ENCODE measurements at regions not wholly inside any gene's neighbourhood (a gene's known extent, or its start where the extent isn't known, plus 50 kb on each side); places are given as distances from the start of the nearest gene placed in this dataset.

DNA sequence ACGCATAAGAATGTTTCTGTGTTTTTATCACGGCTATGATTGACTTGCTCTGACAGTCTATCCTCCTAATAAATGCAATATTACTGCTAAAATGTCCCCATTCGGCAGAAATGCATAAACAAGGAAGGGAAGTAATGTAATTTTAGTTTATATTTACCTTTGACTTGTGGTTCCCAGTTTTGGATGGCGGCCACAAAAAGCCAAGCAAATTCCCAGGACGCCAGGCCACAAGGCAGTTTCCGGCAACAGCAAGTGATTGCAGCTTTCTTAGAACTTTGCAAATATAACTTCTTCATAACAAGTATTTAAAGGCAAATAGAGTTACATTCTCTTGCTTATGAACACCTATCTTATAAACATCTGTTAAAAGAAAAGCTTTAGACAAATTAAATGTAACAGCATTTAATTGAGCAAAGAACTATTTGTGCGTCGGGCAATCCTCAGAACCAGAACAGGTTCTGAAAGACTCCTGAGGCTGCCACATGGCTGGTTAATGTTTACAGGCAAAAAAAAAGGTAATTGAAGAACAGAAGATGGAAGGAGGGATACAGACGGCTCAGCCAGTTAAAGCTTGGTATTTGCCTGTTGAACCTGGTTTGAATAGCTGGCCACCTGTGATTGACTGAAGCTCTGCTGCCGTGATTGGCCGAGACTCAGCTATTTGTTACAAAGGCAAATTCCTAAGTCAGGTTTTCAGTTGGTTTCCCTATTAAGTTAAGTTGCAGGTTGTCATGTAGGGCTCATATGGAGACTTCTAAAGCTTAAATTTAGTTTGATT lies 80.8 kb downstream of the C21orf91 start:
- no peak overlapping the region for H3K27ac ChIP-seq
- no peaks in the 10 kb centered on the region for H3K79me2 ChIP-seq
- H4K20me1 ChIP-seq (ENCODE audit: insufficient read depth, poor library complexity, severe bottlenecking): no peaks in the 10 kb centered on the region
- no peaks in the 10 kb centered on the region for H3K4me1 ChIP-seq (ENCODE audit: insufficient read depth)
- WGBS (ENCODE audit: low lambda C conversion rate, missing lambda C conversion rate): 82% methylated on average over 11 of the region's 11 CpGs
- H3K9me3 ChIP-seq (ENCODE audit: low read depth): no peaks in the 10 kb centered on the region
- no peaks in the 10 kb centered on the region for H3K27me3 ChIP-seq
- no peaks in the 10 kb centered on the region for H3K9me2 ChIP-seq (replicated peaks; ENCODE audit: insufficient read depth)
- DNase-seq (ENCODE audit: low spot score): no peak
- no peaks in the 10 kb centered on the region for H3K36me3 ChIP-seq (replicated peaks; ENCODE audit: insufficient read depth, low read depth)
- no peak overlapping the region for H3K4me3 ChIP-seq
- H3K4me2 ChIP-seq: no peak overlapping the region
- no peak overlapping the region for H2AFZ ChIP-seq
- TF ChIP-seq, protein P1, sequence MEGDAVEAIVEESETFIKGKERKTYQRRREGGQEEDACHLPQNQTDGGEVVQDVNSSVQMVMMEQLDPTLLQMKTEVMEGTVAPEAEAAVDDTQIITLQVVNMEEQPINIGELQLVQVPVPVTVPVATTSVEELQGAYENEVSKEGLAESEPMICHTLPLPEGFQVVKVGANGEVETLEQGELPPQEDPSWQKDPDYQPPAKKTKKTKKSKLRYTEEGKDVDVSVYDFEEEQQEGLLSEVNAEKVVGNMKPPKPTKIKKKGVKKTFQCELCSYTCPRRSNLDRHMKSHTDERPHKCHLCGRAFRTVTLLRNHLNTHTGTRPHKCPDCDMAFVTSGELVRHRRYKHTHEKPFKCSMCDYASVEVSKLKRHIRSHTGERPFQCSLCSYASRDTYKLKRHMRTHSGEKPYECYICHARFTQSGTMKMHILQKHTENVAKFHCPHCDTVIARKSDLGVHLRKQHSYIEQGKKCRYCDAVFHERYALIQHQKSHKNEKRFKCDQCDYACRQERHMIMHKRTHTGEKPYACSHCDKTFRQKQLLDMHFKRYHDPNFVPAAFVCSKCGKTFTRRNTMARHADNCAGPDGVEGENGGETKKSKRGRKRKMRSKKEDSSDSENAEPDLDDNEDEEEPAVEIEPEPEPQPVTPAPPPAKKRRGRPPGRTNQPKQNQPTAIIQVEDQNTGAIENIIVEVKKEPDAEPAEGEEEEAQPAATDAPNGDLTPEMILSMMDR (IDR thresholded peaks at IDR 0.05; ENCODE audit: poor library complexity): no peak
- TF ChIP-seq EZH2phosphoT487 (IDR thresholded peaks at IDR 0.05; ENCODE audit: low read depth, severe bottlenecking, unreplicated experiment): no peak
- no peak for TF ChIP-seq EZH2 (IDR thresholded peaks at IDR 0.05; ENCODE audit: borderline replicate concordance)

GRCh38 chr21:17736072-17736471 lies 83.1 kb downstream of the C21orf91 start:
- Histone ChIP-seq H3K9me2 (replicated peaks; ENCODE audit: insufficient read depth) (no peaks in the 10 kb centered on the region), H3K9me3 (ENCODE audit: low read depth) (no peaks in the 10 kb centered on the region), H3K27ac (no peak overlapping the region), H3K27me3 (no peaks in the 10 kb centered on the region), H3K36me3 (replicated peaks; ENCODE audit: insufficient read depth, low read depth) (no peaks in the 10 kb centered on the region), H4K20me1 (ENCODE audit: insufficient read depth, poor library complexity, severe bottlenecking) (no peaks in the 10 kb centered on the region), H3K79me2 (no peaks in the 10 kb centered on the region), H3K4me1 (ENCODE audit: insufficient read depth) (no peaks in the 10 kb centered on the region), H2AFZ (no peak overlapping the region), H3K4me2 (no peak overlapping the region), H3K4me3 (no peak overlapping the region)
- WGBS (ENCODE audit: low lambda C conversion rate, missing lambda C conversion rate): 95% methylated on average over 5 of the region's 5 CpGs
- DNase-seq (ENCODE audit: low spot score): no peak
- TF ChIP-seq EZH2phosphoT487 (IDR thresholded peaks at IDR 0.05; ENCODE audit: low read depth, severe bottlenecking, unreplicated experiment): no peak

DNA sequence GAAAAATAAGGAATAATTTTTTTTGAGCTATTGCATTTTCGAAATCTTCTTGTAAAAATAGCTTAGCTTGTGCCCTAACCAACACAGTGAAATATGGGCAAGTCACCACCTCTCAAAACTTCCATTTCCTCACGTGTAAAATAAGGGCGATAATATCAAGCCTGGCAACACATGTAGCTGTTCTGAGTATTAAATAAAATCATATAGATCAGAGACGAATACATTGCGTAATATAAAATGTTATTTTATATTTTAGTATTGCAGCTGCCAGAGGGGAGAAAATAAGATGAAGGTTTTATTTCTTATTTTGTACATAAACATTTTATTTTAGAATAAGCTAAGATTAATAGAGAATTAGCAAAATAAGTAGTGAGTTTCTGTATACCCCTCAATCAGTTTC lies 85.9 kb downstream of the C21orf91 start:
- Histone ChIP-seq H3K79me2 (no peaks in the 10 kb centered on the region), H3K9me3 (ENCODE audit: low read depth) (no peaks in the 10 kb centered on the region), H2AFZ (no peak overlapping the region), H3K4me3 (no peak overlapping the region), H3K4me1 (ENCODE audit: insufficient read depth) (no peaks in the 10 kb centered on the region), H3K4me2 (no peak overlapping the region), H3K9me2 (replicated peaks; ENCODE audit: insufficient read depth) (no peaks in the 10 kb centered on the region), H4K20me1 (ENCODE audit: insufficient read depth, poor library complexity, severe bottlenecking) (no peaks in the 10 kb centered on the region), H3K36me3 (replicated peaks; ENCODE audit: insufficient read depth, low read depth) (no peaks in the 10 kb centered on the region), H3K27ac (no peak overlapping the region), H3K27me3 (no peaks in the 10 kb centered on the region)
- 97% methylated on average over 5 of the region's 5 CpGs for WGBS (ENCODE audit: low lambda C conversion rate, missing lambda C conversion rate)
- TF ChIP-seq, protein P1 (IDR thresholded peaks at IDR 0.05; ENCODE audit: poor library complexity): no peak
- no peak for TF ChIP-seq EZH2phosphoT487 (IDR thresholded peaks at IDR 0.05; ENCODE audit: low read depth, severe bottlenecking, unreplicated experiment)
- no peak for TF ChIP-seq EZH2 (IDR thresholded peaks at IDR 0.05; ENCODE audit: borderline replicate concordance)
- DNase-seq (ENCODE audit: low spot score): no peak

GRCh38 chr21:17732306-17732705 lies 86.8 kb downstream of the C21orf91 start:
- H3K4me3 ChIP-seq: no peak overlapping the region
- no peaks in the 10 kb centered on the region for H3K36me3 ChIP-seq (replicated peaks; ENCODE audit: insufficient read depth, low read depth)
- H3K9me3 ChIP-seq (ENCODE audit: low read depth): no peaks in the 10 kb centered on the region
- H2AFZ ChIP-seq: no peak overlapping the region
- no peaks in the 10 kb centered on the region for H3K4me1 ChIP-seq (ENCODE audit: insufficient read depth)
- H3K4me2 ChIP-seq: no peak overlapping the region
- DNase-seq (ENCODE audit: low spot score): no peak
- no peaks in the 10 kb centered on the region for H4K20me1 ChIP-seq (ENCODE audit: insufficient read depth, poor library complexity, severe bottlenecking)
- no peaks in the 10 kb centered on the region for H3K79me2 ChIP-seq
- H3K27me3 ChIP-seq: no peaks in the 10 kb centered on the region
- no peak overlapping the region for H3K27ac ChIP-seq
- WGBS (ENCODE audit: low lambda C conversion rate, missing lambda C conversion rate): 82% methylated on average over 2 of the region's 2 CpGs
- no peak for TF ChIP-seq EZH2 (IDR thresholded peaks at IDR 0.05; ENCODE audit: borderline replicate concordance)
- TF ChIP-seq, protein P1 (IDR thresholded peaks at IDR 0.05; ENCODE audit: poor library complexity): no peak
- no peak for TF ChIP-seq EZH2phosphoT487 (IDR thresholded peaks at IDR 0.05; ENCODE audit: low read depth, severe bottlenecking, unreplicated experiment)
- H3K9me2 ChIP-seq (replicated peaks; ENCODE audit: insufficient read depth): no peaks in the 10 kb centered on the region

Data from hepatocyte (in vitro differentiated cells).